GM21619 (cell line): ENCODE measurements at regions not wholly inside any gene's neighbourhood (a gene's known extent, or its start where the extent isn't known, plus 50 kb on each side); places are given as distances from the start of the nearest gene placed in this dataset.
"Not testable (repeated sequence)": the region's sequence is repeated elsewhere in the genome, so short reads cannot be mapped to it uniquely, and the experiment has no call there.

ENCODE experiments used
- ATAC-seq: cut with Tn5 transposase; IDR thresholded peaks from one replicate; pipeline ENCODE4 v1.9.1; 2021; ENCODE audit not compliant: unreplicated experiment

GRCh38 chr5:93933269-93933668, 191.9 kb upstream of the POU5F2 start:
- not testable (repeated sequence) for ATAC-seq

GRCh38 chr5:93930098-93930497, 188.7 kb upstream of the POU5F2 start:
- no peak for ATAC-seq

- no peak for ATAC-seq
Observed at GRCh38 chr5:93929131-93929530, 187.7 kb upstream of the POU5F2 start.

- ATAC-seq: no peak
Observed at GRCh38 chr5:93926831-93927620, 185.6 kb upstream of the POU5F2 start.

DNA sequence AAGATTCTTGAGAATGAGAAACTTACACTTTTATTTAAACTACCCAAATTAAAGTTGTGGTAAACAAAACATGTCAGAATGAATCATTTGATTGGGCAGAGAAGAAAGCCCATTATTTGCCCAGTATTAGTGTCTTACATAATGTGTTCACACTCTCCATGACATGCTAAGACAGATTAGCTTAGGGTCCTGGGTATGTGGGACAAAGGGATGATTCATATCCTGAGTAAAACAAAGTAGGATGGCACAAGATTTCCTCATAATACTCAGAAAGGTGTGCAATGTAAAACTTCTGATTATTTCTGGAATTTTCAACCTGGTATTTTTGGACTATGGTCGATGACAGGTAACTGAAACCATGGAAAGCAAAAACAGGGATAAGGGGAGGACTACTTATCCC, 183.9 kb upstream of the POU5F2 start:
- ATAC-seq: no peak

GRCh38 chr5:93924628-93925027, 183.2 kb upstream of the POU5F2 start:
- ATAC-seq: no peak

DNA sequence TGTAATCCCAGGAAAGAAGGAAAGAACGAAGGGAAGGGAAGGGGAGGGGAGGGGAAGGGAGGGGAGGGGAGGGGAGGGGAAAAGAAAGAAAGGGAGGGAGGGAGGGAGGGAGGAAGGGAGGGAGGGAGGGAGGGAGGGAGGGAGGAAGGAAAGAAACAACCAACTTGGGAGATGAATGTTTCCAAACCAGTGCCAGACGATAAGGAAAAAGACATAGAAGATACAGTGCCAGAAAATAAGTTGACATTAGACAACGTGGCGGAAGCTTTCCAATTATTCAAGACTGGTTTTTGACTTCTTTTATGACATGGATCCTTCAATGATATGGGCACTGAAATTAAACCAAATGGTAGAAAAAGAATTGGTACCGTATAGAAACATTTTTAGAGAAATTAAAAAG, 181.2 kb upstream of the POU5F2 start:
- no peak for ATAC-seq

GRCh38 chr5:93921001-93921400, 179.6 kb upstream of the POU5F2 start:
- ATAC-seq: no peak

DNA sequence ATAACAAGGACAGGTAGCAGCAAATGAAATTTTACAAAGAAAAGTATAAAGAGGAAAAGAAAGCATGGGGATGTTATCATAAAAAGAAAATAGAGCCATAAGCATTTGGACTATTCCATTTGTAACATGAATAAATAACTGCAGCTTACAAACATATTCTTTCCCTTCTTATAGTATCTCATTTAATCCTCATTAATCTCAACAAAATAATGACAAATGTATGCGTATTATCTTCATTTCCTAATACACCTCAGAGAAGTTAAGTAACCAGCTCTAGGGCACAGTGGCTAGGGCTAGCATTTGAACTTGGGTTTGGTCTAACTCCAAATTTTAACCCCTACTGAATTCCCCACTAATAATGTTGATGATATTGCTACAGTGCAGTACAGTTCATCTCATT, 175.5 kb upstream of the POU5F2 start:
- ATAC-seq: no peak

DNA sequence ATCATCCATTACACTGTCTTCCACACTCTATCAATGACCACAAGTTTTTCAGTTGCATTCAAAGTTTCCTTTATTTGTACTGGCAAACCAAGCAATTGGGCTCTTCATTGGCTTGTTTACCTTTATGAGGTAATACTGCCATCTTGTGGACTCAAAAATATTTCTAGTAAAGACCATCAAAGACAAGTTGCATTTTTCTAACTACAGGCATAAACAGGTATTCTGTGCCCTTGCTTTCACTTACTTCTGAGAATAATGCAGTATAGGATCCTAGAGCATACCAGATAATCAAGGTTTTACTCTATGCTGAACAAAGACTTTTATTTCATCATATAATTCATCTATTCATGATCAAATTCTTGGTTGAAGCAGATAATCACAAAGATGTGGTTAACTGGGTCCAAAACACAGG, 173.7 kb upstream of the POU5F2 start:
- ATAC-seq: peak; percentile 68

GRCh38 chr5:93911609-93912008, 170.2 kb upstream of the POU5F2 start:
- ATAC-seq: no peak

- no peak for ATAC-seq
Observed at GRCh38 chr5:93909356-93909755, 168.0 kb upstream of the POU5F2 start.

- ATAC-seq: no peak
Observed at GRCh38 chr5:93904917-93905316, 163.5 kb upstream of the POU5F2 start.

GRCh38 chr5:93902288-93902687, 160.9 kb upstream of the POU5F2 start:
- no peak for ATAC-seq

DNA sequence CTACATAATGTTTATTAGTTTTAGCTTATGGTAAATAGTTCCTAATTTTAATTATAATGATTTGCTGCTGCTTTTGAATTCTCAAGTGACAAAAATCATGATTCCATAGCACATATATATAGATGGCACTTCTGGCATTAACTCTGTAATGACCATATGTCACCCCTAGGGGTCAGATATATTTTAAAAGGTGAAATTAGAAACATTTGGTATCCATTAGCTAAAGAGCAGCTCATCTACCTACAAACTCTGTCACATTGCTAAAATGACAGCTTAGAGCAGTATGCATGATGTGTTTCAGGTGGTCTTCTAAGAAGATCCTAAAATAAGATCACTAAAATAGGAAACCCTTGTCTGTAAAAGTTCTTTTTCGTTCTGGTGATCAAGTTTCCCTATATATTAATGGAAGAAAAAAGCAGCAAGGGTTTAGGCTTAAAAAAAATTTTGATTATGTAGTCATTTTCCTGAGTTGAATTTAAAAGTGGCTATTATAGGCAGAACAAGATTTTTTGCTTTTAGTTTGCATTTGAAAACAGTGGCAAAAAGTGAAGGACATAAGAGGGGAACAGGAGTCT, 157.7 kb upstream of the POU5F2 start:
- peak; percentile 73 for ATAC-seq

GRCh38 chr5:93894601-93895354, 153.4 kb upstream of the POU5F2 start:
- ATAC-seq: no peak

DNA sequence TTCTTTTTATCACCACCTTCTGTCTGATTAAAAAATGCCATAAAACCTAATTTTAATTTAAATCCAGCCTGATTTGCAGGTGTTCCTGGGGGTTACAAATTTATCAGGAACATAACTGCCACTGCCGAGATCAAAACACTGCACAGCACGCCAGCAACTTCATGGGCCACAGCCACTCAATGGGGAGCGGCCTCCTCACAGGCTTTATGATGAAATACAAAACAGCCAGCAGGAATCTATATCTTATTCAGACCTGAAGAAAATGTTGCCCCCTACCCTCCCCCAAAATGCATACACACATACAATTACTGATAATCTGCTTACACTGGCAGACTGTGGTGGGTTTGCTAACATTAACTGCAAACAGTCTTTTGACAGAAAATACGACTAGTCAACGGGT, 151.7 kb upstream of the POU5F2 start:
- no peak for ATAC-seq

DNA sequence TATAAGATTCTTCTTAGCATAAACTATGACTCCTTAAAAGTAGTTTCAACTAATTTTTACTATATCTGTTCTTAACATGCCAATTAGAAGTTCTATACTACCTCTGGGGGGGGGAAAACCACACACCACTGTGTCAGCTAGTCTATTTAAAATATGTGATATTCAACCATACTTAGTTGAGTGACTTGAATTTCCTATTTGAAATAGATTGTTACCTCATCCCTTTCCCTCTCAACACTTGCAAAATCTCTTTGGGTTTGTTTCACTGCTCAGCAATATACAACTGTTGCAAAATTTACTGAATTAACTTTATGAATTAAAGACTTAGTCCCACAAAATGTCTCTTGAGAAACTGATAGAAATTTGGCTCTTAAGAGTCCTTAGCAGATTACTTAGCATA, 151.1 kb upstream of the POU5F2 start:
- no peak for ATAC-seq

- ATAC-seq: no peak
Observed at GRCh38 chr5:93891491-93892480, 150.4 kb upstream of the POU5F2 start.

GRCh38 chr5:93890657-93891056, 149.3 kb upstream of the POU5F2 start:
- no peak for ATAC-seq

DNA sequence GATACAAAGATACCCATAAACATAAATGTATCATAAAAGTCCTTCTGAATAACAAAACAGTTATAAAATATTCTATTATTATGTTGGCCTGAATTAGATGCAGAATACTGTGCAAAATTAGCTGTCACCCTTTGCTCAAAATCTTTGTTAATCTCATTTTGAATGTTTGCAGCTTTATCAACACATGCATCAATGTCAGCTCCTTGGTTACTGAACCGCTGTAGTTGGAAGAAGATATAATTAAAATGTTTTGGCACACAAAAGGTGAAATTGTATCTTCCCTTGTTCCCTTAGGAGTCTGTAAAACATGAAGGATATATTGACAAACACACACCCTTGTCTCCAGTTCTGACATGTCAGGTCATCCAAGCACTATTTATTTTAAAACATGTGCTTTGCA, 146.3 kb upstream of the POU5F2 start:
- ATAC-seq: no peak
